Frontal cortex (tissue), 3 donors: ENCODE measurements at regions not wholly inside any gene's neighbourhood (a gene's known extent, or its start where the extent isn't known, plus 50 kb on each side); places are given as distances from the start of the nearest gene placed in this dataset.
A peak's percentile ranks its signal among the peaks of the same experiment; 100 is the strongest.

Experiments
- DNase-seq, 2 donors: peaks; one replicate each; pipeline ENCODE4 v3.0.0; 2012; ENCODE audit warnings: low spot score in 2 of 2
- FAIRE-seq: peaks from 2 replicates; lab custom pipeline; 2012; peaks lifted over from hg19 to GRCh38; lab: Jason Lieb, UNC
- donor health status: control.
- donor health status: control.
- donor health status: control.

GRCh38 chr1:198901266-198901665, 262.4 kb downstream of the PTPRC start:
- DNase-seq = no peak
- FAIRE-seq = no peak

- no peak for DNase-seq
- no peak for FAIRE-seq
These were observed 263.8 kb downstream of the PTPRC start for GRCh38 chr1:198902655-198903054.

- peak in 1 of 2 donors; percentile 2 for DNase-seq
- no peak for FAIRE-seq
These were observed 264.4 kb downstream of the PTPRC start for GRCh38 chr1:198903203-198903602.

GRCh38 chr1:198903621-198904020, 264.8 kb downstream of the PTPRC start:
- DNase-seq (no peak), FAIRE-seq (no peak)

GRCh38 chr1:198904321-198904720, 265.5 kb downstream of the PTPRC start:
- FAIRE-seq = no peak
- DNase-seq = peak in 1 of 2 donors; percentile 0

- FAIRE-seq (no peak), DNase-seq (no peak)
These were observed 268.0 kb downstream of the PTPRC start for GRCh38 chr1:198906739-198907422.

GRCh38 chr1:198907423-198907746, 268.5 kb downstream of the PTPRC start:
- no peak for FAIRE-seq
- no peak for DNase-seq

- FAIRE-seq (no peak), DNase-seq (no peak)
These were observed 270.2 kb downstream of the PTPRC start for GRCh38 chr1:198908995-198909394.

- no peak for FAIRE-seq
These were observed 271.1 kb downstream of the PTPRC start for GRCh38 chr1:198909973-198910372.

GRCh38 chr1:198910816-198911215, 272.0 kb downstream of the PTPRC start:
- no peak for DNase-seq
- FAIRE-seq = no peak

More at GRCh38 chr1:198909973-198910372, 271.1 kb downstream of the PTPRC start:
- DNase-seq = no peak

- DNase-seq (no peak), FAIRE-seq (no peak)
These were observed 273.2 kb downstream of the PTPRC start for GRCh38 chr1:198912046-198912445.

GRCh38 chr1:198913667-198914066, 274.8 kb downstream of the PTPRC start:
- no peak for FAIRE-seq
- DNase-seq = no peak

- no peak for FAIRE-seq
- DNase-seq = no peak
These were observed 276.7 kb downstream of the PTPRC start for GRCh38 chr1:198915327-198916231.

- DNase-seq = no peak
- no peak for FAIRE-seq
These were observed 278.4 kb downstream of the PTPRC start for GRCh38 chr1:198917226-198917625.

- FAIRE-seq (no peak), DNase-seq (no peak)
These were observed 280.1 kb downstream of the PTPRC start for GRCh38 chr1:198918920-198919319.

GRCh38 chr1:198919667-198920398, 281.0 kb downstream of the PTPRC start:
- no peak for DNase-seq
- no peak for FAIRE-seq

- DNase-seq (no peak), FAIRE-seq (peak; percentile 43)
These were observed 284.0 kb downstream of the PTPRC start for GRCh38 chr1:198922638-198923430.

- FAIRE-seq = no peak
- DNase-seq = no peak
These were observed 285.2 kb downstream of the PTPRC start for GRCh38 chr1:198923993-198924392.

GRCh38 chr1:198925567-198925966, 286.7 kb downstream of the PTPRC start:
- FAIRE-seq = no peak
- DNase-seq = no peak

GRCh38 chr1:198927129-198927528, 288.3 kb downstream of the PTPRC start:
- FAIRE-seq = no peak
- DNase-seq = no peak
